ENCODE measurements at regions not wholly inside any gene's neighbourhood (a gene's known extent, or its start where the extent isn't known, plus 50 kb on each side); places are given as distances from the start of the nearest gene placed in this dataset.

- POLR2A ChIA-PET: no interaction called here
- intact Hi-C loops (cut with micrococcal nuclease): no loop called here
- Histone ChIP-seq H3K4me1 (ENCODE audit: control insufficient read depth in 1 of 2, insufficient read depth in 2 of 2, low read length in 2 of 2) (no peaks in the 10 kb centered on the region), H2AFZ (ENCODE audit: low read depth, low read length, poor library complexity, severe bottlenecking) (no peak overlapping the region), H3K9ac (ENCODE audit: low read length) (no peak overlapping the region), H3K27me3 (ENCODE audit: insufficient read depth, low read length) (no peaks in the 10 kb centered on the region), H3K27ac (ENCODE audit: low read depth, low read length) (no peak overlapping the region), H4K20me1 (ENCODE audit: insufficient read depth) (no peaks in the 10 kb centered on the region), H3K79me2 (ENCODE audit: insufficient read depth, low read length) (no peaks in the 10 kb centered on the region), H3K4me3 (replicated peaks in 1 of 2; ENCODE audit: low read depth in 1 of 2, low read length in 2 of 2) (no peak overlapping the region), H3K4me2 (ENCODE audit: low read length) (no peak overlapping the region), H3K9me2 (ENCODE audit: insufficient read depth) (no peaks in the 10 kb centered on the region), H3K9me3 (ENCODE audit: control insufficient read depth in 1 of 2, insufficient read depth in 1 of 2, low read depth in 1 of 2, low read length in 2 of 2) (no peaks in the 10 kb centered on the region), H3K36me3 (ENCODE audit: control insufficient read depth in 1 of 2, insufficient read depth in 2 of 2, low read length in 2 of 2) (no peaks in the 10 kb centered on the region)
- CTCF ChIA-PET: no interaction called here
- TF ChIP-seq TCF7L2 (IDR thresholded peaks at IDR 0.05; ENCODE audit: borderline replicate concordance, extremely low read depth, insufficient read depth, insufficient read length) (no peak), ZBTB33 (IDR thresholded peaks at IDR 0.05; ENCODE audit: extremely low read depth, insufficient replicate concordance, low read length) (no peak), ZNF274 (IDR thresholded peaks at IDR 0.05; ENCODE audit: low read depth, low read length) (no peak), MAX (IDR thresholded peaks at IDR 0.05) (no peak), CBX3 (IDR thresholded peaks at IDR 0.05; ENCODE audit: low read depth) (no peak), POLR2AphosphoS5 (IDR thresholded peaks at IDR 0.05; ENCODE audit: low read depth, low read length) (no peak)
- no TSS peak for BruUV-seq (replicated peaks)
- DNase-seq (ENCODE audit: low read depth, low spot score) (no peak), ATAC-seq (no peak)
- RAD21 ChIA-PET (ENCODE audit: low non-redundant PET in 1 of 2, low total read pairs in 2 of 2, uncharacterized antibody in 2 of 2, unreplicated experiment in 2 of 2): no interaction called here
Measured at GRCh38 chr12:61137677-61138414, 1122.4 kb upstream of the USP15 start.

GRCh38 chr12:61138415-61138759 is 1121.8 kb upstream of the USP15 start:
- BruUV-seq (replicated peaks): no TSS peak
- POLR2A ChIA-PET: no interaction called here
- RAD21 ChIA-PET (ENCODE audit: low non-redundant PET in 1 of 2, low total read pairs in 2 of 2, uncharacterized antibody in 2 of 2, unreplicated experiment in 2 of 2): no interaction called here
- no peak for TF ChIP-seq ZBTB33 (IDR thresholded peaks at IDR 0.05; ENCODE audit: extremely low read depth, insufficient replicate concordance, low read length)
- no peak for TF ChIP-seq EZH2phosphoT487 (IDR thresholded peaks at IDR 0.05; ENCODE audit: borderline replicate concordance)
- no peak for TF ChIP-seq SRF (IDR thresholded peaks at IDR 0.05; ENCODE audit: low read depth)
- TF ChIP-seq MAX (IDR thresholded peaks at IDR 0.05): no peak
- no peak for TF ChIP-seq EZH2 (IDR thresholded peaks at IDR 0.05)
- TF ChIP-seq RAD21 (IDR thresholded peaks at IDR 0.05; ENCODE audit: low read depth): no peak
- no peak for TF ChIP-seq ELF1 (IDR thresholded peaks at IDR 0.05; ENCODE audit: borderline replicate concordance, low read depth)
- TF ChIP-seq JUND (IDR thresholded peaks at IDR 0.05): no peak
- TF ChIP-seq SIN3A (IDR thresholded peaks at IDR 0.05; ENCODE audit: low read depth): no peak
- TF ChIP-seq YY1 (IDR thresholded peaks at IDR 0.05; ENCODE audit: extremely low read depth, insufficient replicate concordance, low read depth, low read length): no peak

More at GRCh38 chr12:61138415-61138759, 1121.8 kb upstream of the USP15 start:
- H3K4me3 ChIP-seq (replicated peaks in 1 of 2; ENCODE audit: low read depth in 1 of 2, low read length in 2 of 2): no peak overlapping the region
- no peaks in the 10 kb centered on the region for H4K20me1 ChIP-seq (ENCODE audit: insufficient read depth)
- no peaks in the 10 kb centered on the region for H3K9me3 ChIP-seq (ENCODE audit: control insufficient read depth in 1 of 2, insufficient read depth in 1 of 2, low read depth in 1 of 2, low read length in 2 of 2)
- H3K9ac ChIP-seq (ENCODE audit: low read length): no peak overlapping the region
- no peaks in the 10 kb centered on the region for H3K36me3 ChIP-seq (ENCODE audit: control insufficient read depth in 1 of 2, insufficient read depth in 2 of 2, low read length in 2 of 2)
- CTCF ChIA-PET: no interaction called here
- H3K4me1 ChIP-seq (ENCODE audit: control insufficient read depth in 1 of 2, insufficient read depth in 2 of 2, low read length in 2 of 2): no peaks in the 10 kb centered on the region
- H3K27ac ChIP-seq (ENCODE audit: low read depth, low read length): no peak overlapping the region
- DNase-seq (ENCODE audit: low read depth, low spot score) (no peak), ATAC-seq (no peak)
- no peaks in the 10 kb centered on the region for H3K9me2 ChIP-seq (ENCODE audit: insufficient read depth)
- H3K27me3 ChIP-seq (ENCODE audit: insufficient read depth, low read length): no peaks in the 10 kb centered on the region
- intact Hi-C loops (cut with micrococcal nuclease): no loop called here
- no peaks in the 10 kb centered on the region for H3K79me2 ChIP-seq (ENCODE audit: insufficient read depth, low read length)
- H2AFZ ChIP-seq (ENCODE audit: low read depth, low read length, poor library complexity, severe bottlenecking): no peak overlapping the region
- H3K4me2 ChIP-seq (ENCODE audit: low read length): no peak overlapping the region
